HPDE6-E6E7 (cell line): ENCODE measurements at regions not wholly inside any gene's neighbourhood (a gene's known extent, or its start where the extent isn't known, plus 50 kb on each side); places are given as distances from the start of the nearest gene placed in this dataset.
A peak's percentile ranks its signal among the peaks of the same experiment; 100 is the strongest.
"Not testable (repeated sequence)": the region's sequence is repeated elsewhere in the genome, so short reads cannot be mapped to it uniquely, and the experiment has no call there.

ENCODE experiments used
- DNase-seq: peaks from one replicate; pipeline ENCODE4 v3.0.0; 2011; ENCODE audit warnings: missing footprints; ENCODE audit errors: extremely low spot score

- not testable (repeated sequence) for DNase-seq
These were observed 454.6 kb upstream of the PTGER4 start for GRCh38 chr5:40225147-40225546.

GRCh38 chr5:40224421-40224820 lies 455.3 kb upstream of the PTGER4 start:
- no peak for DNase-seq

DNA sequence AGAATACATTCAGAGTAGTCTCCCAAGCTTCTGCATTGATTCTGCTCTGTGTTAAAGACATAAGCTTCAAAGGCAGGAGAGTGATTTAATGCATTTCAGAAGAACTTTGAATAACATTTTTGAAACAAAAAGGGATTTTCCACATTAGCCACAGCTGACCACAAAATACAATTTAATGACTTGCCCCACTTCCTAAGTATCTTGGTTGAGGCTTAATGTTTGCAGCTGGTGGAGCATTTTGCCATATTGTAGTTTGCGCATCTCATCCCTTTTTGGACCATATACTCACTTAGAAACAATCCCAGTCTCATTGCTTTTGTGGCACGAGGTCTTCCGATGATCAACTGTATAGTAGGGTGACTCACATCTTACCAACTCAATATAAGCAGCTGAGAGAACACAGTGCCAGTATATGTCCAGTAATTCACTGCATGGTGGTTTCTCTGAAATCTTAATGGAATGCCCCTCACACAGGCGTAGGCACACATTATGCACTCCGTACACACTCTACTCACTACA lies 455.8 kb upstream of the PTGER4 start:
- DNase-seq = peak; percentile 11

- DNase-seq = peak; percentile 26
These were observed 457.9 kb upstream of the PTGER4 start for GRCh38 chr5:40221796-40222195.

- no peak for DNase-seq
These were observed 458.5 kb upstream of the PTGER4 start for GRCh38 chr5:40221255-40221654.

- DNase-seq = no peak
These were observed 459.5 kb upstream of the PTGER4 start for GRCh38 chr5:40220260-40220659.

DNA sequence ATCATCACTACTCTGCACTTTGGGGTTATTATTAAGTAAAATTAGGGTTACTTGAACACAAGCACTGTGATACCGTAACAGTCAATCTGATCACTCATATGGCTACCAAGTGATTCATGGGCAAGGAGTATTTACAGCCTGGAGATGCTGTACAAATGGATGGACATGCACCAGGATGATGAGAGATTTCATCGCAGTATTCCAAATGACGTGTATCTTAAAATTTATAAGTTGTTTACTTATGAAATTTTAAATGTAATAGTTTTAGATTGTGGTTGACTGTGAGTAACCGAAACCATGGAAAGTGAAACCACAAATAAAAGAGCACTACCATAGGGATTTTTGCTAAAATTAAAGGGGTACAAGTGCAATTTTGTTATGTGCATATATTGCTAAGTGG lies 462.2 kb upstream of the PTGER4 start:
- no peak for DNase-seq

GRCh38 chr5:40210694-40211093 lies 469.0 kb upstream of the PTGER4 start:
- no peak for DNase-seq

GRCh38 chr5:40206030-40206429 lies 473.7 kb upstream of the PTGER4 start:
- DNase-seq = no peak

DNA sequence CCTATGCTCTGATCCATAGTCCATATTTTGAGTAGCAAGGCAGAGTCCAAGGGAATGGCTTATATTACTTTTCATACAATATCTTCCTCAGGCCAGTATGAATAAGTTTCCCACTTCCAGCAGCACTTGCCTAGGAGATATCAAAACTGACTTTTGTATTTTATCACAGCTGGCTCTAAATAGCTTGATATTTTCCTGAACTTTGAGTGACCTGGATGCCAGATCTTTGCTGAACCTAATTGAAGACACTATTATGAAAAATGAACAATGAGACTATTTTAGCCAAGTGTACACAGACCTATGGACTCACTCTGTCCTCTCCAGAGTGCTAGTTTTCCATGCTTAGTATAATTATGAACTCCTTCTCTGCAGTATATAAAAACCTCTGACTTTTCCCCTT lies 475.6 kb upstream of the PTGER4 start:
- no peak for DNase-seq

DNA sequence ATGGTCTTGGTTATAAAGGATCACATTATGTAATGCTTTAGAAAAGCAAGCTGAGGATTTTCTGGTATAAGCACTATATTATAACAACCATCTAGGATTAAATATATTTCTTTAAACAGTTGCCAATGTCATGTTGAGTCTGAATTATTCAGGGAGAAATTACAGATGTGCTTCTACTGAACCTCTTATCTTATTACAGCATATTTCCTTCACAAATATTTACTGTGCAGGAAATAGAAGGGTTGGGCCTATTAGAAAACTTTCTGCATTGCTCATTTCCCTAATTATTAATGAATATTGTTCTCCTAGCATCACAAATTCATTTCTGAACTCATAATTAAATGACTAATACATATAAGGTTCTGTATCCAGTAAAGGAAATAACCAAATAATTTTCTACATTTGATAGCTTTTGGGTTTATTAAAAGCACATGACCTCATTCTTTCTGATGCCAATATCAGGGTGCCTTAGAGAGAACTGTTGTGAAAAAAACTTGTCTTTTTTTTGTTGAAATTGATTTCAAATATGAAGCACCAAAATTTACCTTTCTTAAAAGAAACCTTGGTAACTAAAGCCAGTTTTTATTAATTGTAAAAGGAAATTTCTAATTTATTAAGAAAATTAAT lies 476.8 kb upstream of the PTGER4 start:
- DNase-seq = no peak

DNA sequence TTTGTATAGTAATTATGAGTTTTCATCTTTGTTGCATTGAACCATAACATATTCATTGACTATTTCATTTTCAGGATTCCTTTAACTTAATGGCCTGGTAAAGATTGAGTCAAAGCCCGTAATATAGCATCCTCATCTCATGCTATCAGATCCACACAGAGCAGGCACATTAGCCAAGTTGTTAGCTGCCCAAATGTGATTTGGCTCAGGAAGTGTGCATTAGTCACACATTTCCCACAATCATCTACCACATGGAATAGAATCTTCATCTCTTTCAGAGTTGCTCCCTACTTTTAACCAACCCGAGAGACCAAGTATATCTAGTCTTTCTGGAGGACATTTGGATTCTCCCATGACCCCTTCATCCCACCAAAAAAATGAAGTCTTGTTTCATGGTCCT lies 481.0 kb upstream of the PTGER4 start:
- DNase-seq = no peak

GRCh38 chr5:40195574-40195973 lies 484.1 kb upstream of the PTGER4 start:
- DNase-seq = not testable (repeated sequence)

GRCh38 chr5:40191150-40191549 lies 488.6 kb upstream of the PTGER4 start:
- no peak for DNase-seq

GRCh38 chr5:40172721-40173120 lies 507.0 kb upstream of the PTGER4 start:
- peak; percentile 21 for DNase-seq

GRCh38 chr5:40171971-40172370 lies 507.7 kb upstream of the PTGER4 start:
- DNase-seq = peak; percentile 55

GRCh38 chr5:40167283-40167682 lies 512.4 kb upstream of the PTGER4 start:
- no peak for DNase-seq

- no peak for DNase-seq
These were observed 512.9 kb upstream of the PTGER4 start for GRCh38 chr5:40166802-40167201.

DNA sequence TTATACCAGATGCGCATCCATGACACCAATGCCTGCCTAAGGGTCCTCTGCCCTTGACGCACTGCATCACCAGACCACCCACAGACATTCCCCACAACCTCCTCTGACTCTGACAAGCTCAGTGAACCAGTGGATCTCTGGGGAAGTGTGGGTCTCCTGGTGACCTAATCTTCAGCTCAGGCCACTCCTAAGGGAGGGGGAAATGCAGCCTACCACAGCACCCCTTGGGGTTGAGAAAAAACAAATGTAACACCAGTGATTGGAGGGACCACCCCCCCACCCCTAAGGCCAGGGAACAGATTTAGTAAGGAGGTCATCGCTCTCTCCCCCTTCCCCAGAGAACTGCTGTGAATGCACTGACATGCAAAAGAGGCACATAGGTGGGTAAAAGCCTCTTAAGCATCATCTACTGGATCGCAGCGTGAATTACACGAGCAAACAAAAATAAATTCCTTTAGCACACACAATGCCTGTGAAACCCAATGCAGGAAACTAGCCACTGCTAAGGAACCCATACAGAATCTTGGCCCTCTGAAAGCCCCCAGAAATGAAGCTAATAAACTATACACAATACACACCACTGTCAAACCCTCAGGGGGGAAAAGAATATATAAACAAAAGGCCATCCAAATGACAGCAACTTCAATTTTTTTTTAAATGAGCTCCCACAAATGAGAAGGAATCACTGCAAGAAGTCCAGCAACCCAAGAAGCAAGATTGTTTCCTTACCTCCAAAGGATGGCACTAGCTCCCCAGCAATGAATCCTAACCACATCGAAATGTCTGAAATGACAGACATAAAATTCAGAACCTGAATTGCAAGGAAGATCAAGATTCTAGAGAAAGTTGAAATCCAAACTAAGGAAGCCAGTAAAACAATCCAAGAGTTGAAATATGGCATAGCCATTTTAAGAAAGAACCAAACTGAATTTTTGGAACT lies 513.7 kb upstream of the PTGER4 start:
- no peak for DNase-seq

GRCh38 chr5:40165106-40165788 lies 514.5 kb upstream of the PTGER4 start:
- DNase-seq = no peak

DNA sequence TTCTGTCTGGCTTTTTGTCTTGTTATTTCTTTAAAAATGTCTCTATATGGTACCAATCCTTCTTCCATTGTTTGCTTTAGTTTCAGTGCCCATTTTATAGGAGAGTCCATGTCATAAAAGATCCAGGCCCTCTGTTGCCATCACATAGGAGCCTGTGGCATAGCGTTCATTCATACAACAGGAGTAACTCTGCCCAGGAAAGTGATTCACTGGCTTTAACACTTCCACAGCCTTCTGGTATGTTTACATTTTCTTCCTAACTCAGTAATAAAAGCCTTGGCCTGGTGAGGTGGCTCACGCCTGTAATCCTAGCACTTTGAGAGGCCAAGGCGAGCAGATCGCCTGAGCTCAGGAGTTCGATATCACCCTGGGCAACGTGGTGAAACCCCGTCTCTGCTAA lies 519.3 kb upstream of the PTGER4 start:
- DNase-seq = no peak

- DNase-seq = no peak
These were observed 525.5 kb upstream of the PTGER4 start for GRCh38 chr5:40154194-40154593.
